HG02571 (cell line): ENCODE measurements at regions not wholly inside any gene's neighbourhood (a gene's known extent, or its start where the extent isn't known, plus 50 kb on each side); places are given as distances from the start of the nearest gene placed in this dataset.
"Not testable (repeated sequence)": the region's sequence is repeated elsewhere in the genome, so short reads cannot be mapped to it uniquely, and the experiment has no call there.

Experiments
- ATAC-seq: cut with Tn5 transposase; IDR thresholded peaks from one replicate; pipeline ENCODE4 v1.9.1; 2021; ENCODE audit warnings: mild to moderate bottlenecking, moderate library complexity; ENCODE audit not compliant: unreplicated experiment

DNA sequence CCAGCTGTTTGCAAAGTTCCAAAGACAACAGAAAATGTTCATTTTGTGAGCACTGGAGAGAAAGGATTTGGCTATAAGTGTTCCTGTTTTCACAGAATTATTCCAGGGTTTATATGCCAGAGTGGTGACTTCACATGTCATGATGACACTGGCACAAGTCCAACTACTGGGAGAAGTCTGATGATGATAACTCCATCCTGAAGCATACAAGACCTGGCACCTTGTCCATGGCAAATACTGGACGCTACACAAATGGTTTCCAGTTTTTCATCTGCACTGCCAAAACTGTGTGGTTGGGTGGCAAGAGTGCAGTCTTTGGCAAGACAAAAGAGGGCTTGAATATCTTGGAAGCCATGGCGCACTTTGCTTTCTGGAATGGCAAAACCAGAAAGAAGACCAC, 385.0 kb downstream of the CDH11 start:
- no peak for ATAC-seq

DNA sequence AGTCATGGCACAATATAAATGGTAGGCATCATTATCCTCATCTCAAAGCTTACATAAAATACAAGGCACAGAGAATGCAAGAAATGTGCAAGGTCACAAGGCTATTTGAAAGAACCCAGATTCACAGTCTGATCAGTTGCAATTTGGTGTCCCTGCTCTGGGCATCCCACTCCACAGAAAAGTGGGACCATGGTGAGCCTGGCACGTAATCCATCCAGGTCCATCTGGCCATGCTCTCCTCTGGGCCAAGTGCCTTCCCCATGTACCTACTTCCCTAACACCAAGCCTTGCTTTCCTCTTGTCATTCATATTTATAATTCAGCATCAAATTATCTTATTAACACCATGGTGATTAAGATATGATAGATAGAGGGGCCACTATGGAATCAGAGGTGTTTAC, 390.0 kb downstream of the CDH11 start:
- no peak for ATAC-seq

DNA sequence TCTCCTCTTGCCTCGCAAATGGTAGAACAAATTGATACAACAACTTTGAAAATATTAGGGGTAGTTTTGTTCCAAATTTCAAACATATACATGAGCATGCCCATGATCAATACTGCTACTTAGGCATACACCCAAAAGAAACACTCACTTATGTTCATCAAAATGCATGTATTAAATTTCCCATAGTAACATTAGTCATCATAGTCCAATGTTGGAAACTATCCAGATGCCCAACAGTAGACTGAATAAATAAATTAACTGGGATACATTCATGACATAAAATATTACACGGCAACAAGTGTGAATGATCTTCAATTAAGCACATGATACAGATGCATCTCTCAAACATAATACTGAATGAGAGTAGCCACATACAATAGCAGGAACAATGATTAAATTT, 391.6 kb downstream of the CDH11 start:
- ATAC-seq = no peak

DNA sequence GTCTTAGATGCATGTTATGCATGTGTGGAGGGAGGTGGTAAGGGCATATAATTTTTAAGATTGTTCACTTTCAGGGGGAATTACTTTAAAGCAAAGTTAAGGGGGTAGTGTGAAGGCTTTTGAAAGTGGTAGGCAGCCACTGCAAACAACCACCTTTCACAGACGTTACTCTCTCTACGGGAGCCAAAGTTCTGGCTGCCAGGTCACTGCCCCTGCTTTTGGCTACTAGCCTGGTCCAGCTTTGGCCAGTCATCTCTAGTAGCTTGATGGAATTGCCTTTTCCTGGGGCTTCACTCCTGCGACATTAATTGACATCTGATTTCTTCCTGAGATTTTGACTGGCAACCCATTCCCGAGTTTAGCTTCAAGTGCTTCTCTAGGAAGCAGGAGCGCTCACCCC, 397.5 kb downstream of the CDH11 start:
- no peak for ATAC-seq

DNA sequence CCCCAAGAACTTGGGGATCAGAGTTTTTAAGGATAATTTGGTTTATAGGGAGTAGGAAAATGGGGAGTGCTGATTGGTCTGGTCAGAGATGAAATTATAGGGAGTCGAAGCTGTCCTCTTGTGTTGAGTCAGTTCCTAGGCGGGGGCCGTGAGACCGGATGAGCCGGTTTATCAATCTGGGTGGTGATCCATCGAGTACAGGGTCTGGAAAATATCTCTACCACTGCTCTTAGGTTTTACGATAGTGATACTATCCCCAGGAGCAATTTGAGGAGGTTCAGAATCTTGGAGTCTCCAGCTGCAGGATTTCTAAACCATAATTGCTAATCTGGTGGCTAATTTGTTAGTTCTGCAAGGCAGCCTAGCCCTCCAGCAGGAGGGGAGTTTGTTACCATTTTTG, 403.4 kb downstream of the CDH11 start:
- ATAC-seq = no peak

DNA sequence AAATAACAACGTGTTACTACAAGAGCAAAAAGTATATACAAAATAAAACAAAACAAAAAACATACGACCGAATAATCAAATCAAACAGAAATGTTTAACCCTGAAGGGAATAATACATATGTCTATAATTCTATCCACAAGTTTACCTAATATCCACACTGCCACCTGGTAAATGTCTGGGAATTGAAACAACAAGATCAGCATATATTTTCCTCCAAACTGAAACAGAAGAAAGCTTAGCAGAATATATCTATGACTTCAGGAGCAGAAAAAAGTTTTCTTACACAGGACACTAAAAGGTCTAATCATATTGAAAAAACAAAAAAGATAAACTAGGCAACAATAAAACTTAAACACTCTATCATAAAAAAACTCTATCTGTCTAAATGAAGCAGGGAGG, 404.0 kb downstream of the CDH11 start:
- ATAC-seq = no peak

DNA sequence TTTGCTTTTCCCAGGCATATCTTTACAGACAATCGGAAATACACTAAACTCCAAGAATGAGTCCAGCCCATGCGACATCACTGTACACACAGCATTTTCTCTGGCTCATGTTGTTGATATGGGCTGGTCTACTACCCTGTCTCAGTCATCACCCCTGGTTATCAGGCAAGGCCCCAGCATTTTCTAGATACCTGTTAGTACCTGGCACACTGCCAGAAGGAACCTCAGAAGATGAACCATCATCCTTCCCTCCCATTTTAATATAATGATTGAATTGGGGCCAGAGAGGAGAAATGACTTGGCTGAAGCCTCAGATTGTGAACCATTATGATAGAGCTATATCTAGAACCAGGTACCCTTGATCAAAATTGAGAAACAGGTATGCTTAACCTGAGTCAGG, 406.2 kb downstream of the CDH11 start:
- no peak for ATAC-seq

DNA sequence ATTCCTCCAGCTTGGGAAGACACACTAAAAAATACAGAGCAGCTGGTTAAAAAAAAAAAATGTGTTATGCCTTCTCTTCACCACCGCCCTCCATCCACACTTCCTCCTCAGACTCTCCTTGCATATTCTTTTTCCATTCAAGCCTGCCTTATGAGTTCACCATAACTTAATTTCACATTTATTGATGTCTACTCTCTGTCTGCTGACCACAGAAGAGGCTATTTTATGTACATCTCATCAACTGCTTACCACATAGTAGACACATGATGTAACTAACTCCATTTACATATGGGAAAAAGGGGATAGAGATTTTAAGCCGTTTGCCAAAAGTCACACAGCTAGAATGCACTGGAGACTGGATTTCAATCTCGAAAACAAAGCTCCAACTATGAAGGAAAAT, 409.8 kb downstream of the CDH11 start:
- ATAC-seq = no peak

DNA sequence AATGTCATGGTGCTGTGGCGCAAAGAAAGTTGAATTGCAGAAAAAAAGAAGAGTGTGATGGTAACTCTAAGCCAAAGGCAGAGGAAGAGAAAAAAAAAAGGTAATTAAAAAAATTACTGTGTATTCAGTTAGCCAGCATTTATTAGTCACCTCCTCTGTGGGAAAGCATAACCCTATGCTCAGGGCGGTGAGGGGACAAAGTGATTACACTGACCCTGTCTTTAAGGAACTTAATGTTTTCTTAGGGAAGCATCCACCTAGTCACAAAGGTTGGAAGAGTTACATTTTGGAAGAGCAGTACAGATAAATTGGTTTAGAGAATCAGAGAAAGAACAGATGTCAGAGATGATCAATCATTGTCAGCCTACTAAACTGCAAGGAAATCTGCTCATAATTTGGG, 410.3 kb downstream of the CDH11 start:
- no peak for ATAC-seq

DNA sequence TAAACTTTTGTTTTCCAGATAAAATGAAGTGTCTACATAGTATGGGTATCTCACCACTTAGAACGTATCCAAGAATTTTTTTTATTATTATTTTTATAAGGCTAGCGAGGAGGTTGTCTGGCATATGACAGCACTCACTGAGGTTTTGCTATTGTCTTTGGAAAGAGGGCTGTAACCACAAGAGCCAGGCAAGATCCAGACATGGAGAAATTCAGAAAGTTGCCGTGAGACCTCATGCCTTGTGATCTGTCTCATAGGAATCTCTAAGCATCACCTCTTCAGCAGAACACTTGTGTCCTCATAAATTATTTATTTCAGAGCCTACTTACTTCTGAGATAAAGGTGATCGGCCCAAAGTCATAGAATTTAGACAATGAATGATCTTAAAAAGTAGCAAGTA, 410.8 kb downstream of the CDH11 start:
- ATAC-seq = no peak

DNA sequence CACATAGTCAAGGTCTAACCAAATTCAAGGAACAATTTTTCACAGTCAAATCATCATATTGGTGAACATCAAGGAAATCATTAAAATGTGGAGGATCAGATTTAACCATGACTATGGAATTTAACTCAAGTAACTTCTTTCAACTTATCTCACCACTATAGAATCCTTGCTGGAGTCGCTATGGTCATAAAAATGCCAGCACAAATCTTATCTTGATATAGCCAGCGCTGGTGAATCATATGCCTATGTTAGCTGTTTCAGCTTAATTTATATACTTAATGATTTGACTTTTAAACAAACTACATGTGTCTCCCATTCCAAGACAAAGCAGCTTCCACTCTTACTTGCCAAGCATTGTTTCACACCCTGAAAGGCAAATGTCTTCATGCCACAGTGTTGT, 416.4 kb downstream of the CDH11 start:
- no peak for ATAC-seq

DNA sequence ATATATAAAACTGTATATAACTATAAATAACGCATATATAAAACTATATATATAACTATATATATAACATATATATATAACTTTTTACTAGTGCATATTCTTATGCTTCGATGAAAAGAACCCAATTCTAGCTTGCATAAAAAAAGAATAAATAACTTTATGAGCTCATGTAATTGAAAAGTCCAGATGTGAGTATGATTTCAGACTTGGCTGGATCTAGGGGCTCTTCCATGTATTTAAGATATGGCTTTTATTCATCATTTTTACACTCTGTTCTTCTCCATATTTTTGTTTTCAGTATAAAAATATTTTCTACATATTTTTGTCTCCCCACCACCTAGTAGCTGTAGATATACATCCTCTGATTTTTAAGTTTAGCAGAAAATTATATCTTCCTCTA, 417.5 kb downstream of the CDH11 start:
- no peak for ATAC-seq

DNA sequence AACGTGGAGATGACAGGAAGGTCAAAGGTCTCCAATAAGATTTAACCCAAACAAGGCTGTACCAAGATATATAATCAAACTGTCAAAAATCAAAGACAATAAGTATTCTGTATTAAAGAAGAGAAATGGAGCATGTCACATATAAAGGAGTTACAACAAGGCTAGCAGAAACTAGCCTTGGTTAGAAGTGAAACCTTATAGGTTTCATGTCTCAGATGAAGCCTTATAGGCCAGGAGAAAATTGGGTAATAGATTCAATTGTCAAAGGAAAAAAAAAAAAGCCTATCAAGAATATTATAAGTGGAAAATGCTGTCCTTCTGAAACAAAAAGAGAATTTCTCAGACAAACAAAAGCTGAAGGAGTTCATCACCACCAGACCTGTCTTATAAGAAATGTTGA, 419.4 kb downstream of the CDH11 start:
- ATAC-seq = no peak

DNA sequence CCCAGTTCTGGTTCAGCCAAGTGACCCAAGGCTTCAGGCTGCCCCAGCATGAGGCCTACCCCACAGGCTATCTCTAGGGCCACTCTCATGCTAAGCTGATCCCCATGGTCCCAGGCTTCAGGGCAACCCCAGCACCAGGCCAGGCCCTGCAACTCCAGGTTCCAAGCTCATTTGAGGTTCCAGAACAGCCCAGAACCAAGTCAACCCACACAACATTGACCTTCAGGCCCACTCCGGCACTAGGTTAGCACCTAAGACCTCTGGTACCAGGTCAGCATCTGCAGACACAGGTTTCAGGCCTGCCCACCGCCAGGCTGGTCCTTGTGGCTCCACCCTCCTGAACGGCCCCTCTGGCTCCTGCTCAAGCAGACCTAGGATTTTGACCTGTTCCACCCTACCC, 421.2 kb downstream of the CDH11 start:
- no peak for ATAC-seq

DNA sequence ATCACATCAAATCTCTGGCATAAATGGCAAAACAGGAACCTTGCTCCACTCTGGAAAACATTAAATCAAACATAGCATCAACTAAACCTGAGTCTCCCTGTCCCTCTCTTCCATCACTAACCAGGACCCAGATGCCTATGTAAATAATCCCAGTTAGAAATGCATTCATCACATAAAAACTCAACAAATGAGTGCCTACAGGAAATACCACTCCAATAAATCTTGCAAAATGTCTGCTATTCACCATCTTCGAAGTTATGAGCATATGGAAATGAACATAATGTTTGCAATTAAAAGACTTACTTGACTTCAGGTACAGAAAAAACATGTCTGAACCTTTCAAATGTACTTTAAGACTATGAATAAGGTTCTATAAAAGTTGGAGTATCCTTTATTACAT, 425.0 kb downstream of the CDH11 start:
- no peak for ATAC-seq

DNA sequence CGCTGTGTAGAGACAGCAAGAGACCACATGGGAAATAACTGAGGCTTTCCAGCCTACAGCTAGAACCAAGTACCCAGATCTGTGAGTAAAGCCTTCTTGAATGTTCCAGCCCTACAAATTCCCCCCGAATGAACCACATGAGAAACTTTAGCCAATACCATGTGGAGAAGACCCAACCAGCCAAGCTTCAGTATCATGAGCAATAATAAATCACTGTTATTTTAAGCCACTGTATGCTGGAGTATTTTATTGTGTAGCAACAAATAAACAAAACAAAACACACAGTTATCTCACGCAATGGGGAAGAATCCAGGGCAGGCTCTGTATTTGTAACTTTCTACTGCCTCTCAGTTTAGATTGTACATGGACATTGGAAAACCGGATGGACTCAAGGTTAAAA, 426.2 kb downstream of the CDH11 start:
- ATAC-seq = no peak

DNA sequence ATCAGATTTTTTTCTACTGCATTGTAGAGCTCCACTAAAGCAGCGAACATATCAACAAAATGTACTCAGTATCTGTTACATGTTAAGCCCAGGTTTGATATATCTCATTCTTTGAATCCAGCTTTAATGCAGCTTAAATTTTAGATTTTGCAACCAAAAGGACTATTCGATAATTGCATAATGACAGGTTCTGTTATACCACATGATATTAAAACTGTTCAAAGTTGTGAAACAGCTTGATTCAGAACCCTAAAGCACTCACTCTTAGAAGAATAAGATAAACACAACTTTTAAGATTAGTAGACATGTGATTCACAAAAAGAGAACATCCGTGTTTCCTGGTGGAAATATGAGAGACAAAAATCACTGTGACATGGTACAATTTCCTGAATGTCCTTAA, 427.9 kb downstream of the CDH11 start:
- no peak for ATAC-seq

DNA sequence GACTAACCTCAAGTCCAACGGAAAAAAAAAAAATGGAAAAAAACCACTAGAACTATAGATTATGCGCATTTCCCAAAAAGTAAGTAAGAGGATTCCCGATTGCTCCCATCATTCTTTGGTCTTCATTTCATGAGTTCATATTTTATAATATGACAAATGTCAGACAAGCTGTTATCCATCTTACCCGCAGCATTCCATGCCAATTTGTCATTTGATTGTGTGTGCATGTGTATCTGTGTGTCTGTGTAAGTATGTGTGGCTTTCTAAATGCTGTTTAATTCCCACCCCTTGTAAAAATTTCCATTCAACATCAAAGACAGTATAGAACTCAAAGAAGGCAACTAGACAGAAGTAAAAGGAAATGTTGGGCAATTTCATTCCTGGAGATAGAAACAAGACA, 434.1 kb downstream of the CDH11 start:
- ATAC-seq = no peak

DNA sequence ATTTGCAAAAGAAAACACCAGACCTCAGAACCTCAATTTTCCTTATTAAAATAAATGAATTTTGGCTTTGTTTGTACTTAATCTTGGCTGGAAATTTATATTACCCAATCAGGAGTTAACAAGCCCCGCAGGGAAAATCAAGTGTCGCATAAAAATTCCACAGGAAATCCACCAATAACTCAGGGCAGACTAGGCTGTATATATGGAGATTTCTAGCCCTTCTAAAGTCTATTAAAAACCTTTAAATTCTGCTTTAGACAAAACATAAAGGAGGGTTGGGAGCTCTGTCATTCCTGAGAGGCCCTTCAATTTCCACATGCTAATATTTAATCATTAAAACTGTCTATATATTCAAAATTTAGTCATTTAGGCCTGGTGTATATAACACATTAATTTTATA, 434.7 kb downstream of the CDH11 start:
- ATAC-seq = no peak

DNA sequence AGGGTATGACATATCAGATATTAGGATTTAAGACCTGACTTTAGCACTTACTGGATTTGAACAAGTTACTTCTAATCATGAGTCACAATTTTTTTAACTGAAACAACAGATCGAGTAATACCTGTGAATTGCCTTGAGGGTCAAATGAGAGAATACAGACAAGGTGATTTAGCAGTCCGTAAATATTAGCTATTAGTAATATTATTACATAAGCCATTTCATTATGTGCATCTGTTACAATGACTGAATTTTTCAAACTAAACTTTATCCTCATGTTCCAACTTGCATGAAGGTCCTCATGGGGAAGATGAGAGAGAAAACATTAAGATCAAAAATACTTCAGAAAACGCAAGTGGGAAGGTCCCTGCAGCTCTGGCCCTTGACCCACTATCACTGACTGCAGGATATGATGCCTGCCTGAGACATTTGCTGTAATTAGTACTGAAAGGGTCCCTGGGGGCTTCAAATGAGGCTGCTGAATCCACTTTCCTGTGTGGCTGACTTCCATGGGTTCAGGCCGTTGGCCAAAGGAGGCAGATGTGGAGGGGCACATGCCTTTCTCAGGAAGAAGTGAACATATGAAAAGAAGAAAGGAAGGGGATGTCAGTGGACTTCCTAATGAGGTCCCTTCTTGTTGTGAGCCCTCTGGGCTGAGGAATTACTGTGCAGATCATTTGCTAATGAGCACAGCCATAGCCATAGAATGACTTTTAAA, 441.7 kb downstream of the CDH11 start:
- ATAC-seq = no peak

DNA sequence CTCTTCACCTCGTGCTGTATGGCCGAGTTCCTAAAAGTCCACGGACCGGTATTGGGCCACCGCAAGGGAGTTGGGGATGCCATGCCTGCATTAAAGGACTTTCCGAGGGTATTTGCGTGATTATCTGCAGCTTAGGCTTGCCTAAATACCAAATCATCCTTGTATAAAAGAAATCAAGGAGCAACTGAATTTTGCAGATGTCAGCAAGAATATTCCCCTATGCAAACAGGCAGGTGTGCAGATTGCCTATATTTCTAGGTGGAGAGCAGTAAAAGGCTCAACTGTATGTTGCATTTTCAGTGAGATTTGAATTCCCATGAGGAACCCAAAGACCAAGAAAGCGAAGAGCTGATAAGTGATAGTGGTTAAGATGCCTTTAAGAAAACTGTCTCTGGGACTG, 452.3 kb downstream of the CDH11 start:
- no peak for ATAC-seq

DNA sequence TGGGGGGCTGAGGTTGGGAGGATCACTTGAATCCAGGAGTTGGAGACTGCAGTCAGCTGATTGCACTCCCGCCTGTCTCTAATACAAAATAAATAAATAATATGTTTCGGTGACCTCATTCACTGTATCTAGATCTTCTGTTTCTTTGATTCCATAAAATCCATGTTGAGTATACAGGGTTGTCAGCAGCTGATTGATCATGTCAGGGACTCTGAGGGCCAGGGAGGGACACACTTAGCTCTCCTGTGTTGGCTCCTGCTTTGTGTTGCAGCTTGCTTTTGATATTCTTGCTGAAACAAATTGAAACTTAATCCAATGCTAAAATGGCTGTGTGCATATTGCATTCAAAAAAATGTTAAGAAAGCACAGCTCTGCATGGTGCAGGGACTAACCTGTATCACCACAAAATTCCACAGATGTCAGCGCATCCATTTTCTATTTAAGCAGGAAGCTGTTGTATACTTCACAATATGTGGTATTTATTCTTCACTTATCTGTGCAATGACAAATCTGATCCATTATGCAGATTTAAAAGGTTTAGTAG, 454.5 kb downstream of the CDH11 start:
- ATAC-seq = no peak

DNA sequence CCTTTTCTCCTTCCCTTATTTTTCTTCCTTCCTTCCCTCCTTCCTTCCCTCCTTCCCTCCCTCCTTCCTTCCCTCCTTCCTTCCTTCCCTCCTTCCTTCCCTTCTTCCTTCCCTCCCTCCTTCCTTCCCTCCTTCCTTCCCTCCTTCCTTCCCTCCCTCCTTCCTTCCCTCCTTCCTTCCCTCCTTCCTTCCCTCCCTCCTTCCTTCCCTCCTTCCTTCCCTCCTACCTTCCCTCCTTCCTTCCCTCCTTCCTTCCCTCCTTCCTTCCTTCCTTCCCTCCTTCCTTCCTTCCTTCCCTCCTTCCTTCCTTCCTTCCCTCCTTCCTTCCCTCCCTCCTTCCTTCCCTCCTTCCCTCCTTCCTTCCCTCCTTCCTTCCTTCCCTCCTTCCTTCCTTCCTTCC, 459.6 kb downstream of the CDH11 start:
- ATAC-seq = not testable (repeated sequence)
